ENCODE measurements at regions not wholly inside any gene's neighbourhood (a gene's known extent, or its start where the extent isn't known, plus 50 kb on each side); places are given as distances from the start of the nearest gene placed in this dataset.

DNA sequence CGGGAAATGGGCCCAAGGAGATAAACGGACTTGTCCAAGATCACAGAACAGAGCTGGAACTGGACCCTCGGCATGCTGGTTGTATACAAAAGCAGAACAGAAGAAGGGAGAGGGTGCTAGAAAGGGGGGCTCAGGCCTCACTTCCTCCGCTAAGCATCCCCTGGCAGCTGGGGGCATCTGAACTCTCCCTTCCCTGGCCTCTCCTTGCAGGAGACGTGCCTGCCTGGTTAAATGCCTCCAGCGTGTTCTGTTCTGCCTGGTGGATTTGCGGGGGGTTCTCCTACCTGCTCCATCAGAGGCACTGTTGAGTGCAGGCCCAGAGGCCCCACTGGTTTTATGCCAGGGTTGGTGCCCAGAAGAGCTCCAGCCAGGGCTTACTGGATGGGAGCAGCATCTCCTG, 124.7 kb downstream of the ZFP36L2 start:
- TF ChIP-seq, protein P1, sequence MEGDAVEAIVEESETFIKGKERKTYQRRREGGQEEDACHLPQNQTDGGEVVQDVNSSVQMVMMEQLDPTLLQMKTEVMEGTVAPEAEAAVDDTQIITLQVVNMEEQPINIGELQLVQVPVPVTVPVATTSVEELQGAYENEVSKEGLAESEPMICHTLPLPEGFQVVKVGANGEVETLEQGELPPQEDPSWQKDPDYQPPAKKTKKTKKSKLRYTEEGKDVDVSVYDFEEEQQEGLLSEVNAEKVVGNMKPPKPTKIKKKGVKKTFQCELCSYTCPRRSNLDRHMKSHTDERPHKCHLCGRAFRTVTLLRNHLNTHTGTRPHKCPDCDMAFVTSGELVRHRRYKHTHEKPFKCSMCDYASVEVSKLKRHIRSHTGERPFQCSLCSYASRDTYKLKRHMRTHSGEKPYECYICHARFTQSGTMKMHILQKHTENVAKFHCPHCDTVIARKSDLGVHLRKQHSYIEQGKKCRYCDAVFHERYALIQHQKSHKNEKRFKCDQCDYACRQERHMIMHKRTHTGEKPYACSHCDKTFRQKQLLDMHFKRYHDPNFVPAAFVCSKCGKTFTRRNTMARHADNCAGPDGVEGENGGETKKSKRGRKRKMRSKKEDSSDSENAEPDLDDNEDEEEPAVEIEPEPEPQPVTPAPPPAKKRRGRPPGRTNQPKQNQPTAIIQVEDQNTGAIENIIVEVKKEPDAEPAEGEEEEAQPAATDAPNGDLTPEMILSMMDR (conservative IDR thresholded peaks at IDR 0.05 in 1 of 2, IDR thresholded peaks at IDR 0.05 in 1 of 2; ENCODE audit: low read depth in 1 of 2, low read length in 2 of 2), result no peak
- no peak for TF ChIP-seq EZH2 (IDR thresholded peaks at IDR 0.05; ENCODE audit: low read length, missing control alignments)

DNA sequence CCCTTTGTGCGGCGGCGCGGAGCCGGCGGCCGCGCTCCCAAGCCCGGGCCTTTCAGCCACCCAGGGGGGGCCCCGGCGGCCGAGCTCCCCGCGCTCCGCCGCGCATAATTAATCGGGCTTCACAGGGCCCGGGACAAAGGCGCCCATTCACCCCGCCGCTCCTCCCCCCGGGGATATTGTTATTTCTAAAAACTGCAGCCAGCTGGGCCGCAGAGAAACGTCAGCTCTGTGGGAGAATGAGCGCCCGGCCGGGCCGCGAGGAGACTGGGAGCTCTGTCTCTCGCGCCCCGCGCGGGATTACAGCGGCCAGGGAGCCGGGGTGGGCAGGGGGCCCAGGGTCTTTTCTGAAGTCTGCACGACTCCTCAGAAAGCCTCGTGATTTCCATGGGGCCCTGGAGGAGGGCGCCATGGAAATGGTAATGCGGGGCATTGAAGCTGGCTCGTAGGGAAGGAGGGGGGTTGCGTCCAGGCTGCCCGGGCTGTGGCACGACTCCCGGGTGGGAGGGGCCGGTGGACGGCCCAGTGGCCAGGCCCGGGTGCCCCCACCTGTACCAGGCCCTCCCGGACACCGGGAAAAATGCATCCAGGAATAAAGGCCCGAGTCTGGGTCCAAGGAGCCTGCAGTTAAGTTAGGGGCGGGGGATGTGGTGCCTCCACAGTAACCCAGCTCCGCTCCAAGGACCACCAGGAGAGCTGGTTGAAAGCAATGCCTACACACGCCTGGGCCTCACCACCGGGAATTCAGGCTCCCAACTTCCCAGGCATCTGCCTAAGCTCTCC, 125.3 kb downstream of the ZFP36L2 start:
- Histone ChIP-seq H3K4me1 (ENCODE audit: control insufficient read depth, extremely low read depth, insufficient read depth, low read length) (peaks cover 23% of the 10 kb centered on the region), H3K27me3 (ENCODE audit: control insufficient read depth, insufficient read depth, low read length) (no peaks in the 10 kb centered on the region), H3K9ac (ENCODE audit: insufficient read depth, low read length) (peak overlapping the region; percentile 67), H3K4me2 (ENCODE audit: extremely low read depth, insufficient read depth, low read length) (no peak overlapping the region), H3K27ac (ENCODE audit: insufficient read depth, low read length) (peak overlapping the region; percentile 65), H3K36me3 (ENCODE audit: control insufficient read depth, insufficient read depth, low read length) (no peaks in the 10 kb centered on the region), H4K20me1 (ENCODE audit: control insufficient read depth, extremely low read depth, insufficient read depth, low read length) (no peaks in the 10 kb centered on the region), H2AFZ (ENCODE audit: low read length) (no peak overlapping the region), H3K79me2 (ENCODE audit: control insufficient read depth, insufficient read depth, low read length) (no peaks in the 10 kb centered on the region), H3K9me3 (ENCODE audit: control insufficient read depth, insufficient read depth, low read depth, low read length) (no peaks in the 10 kb centered on the region), H3K4me3 (replicated peaks in 1 of 4; ENCODE audit: control extremely low read depth in 1 of 4, insufficient read depth in 1 of 4, low read depth in 3 of 4, low read length in 4 of 4) (peak overlapping the region in 1 of 4 experiments; percentile 43)
- peak; percentile 60 to 74 for DNase-seq (ENCODE audit: low read depth in 2 of 2)
- TF ChIP-seq, protein P1 (conservative IDR thresholded peaks at IDR 0.05 in 1 of 2, IDR thresholded peaks at IDR 0.05 in 1 of 2; ENCODE audit: low read depth in 1 of 2, low read length in 2 of 2), result no peak
- TF ChIP-seq EZH2 (IDR thresholded peaks at IDR 0.05; ENCODE audit: low read length, missing control alignments), result no peak

More for the DNA sequence above, 124.7 kb downstream of the ZFP36L2 start:
- Histone ChIP-seq H3K4me3 (replicated peaks in 1 of 4; ENCODE audit: control extremely low read depth in 1 of 4, insufficient read depth in 1 of 4, low read depth in 3 of 4, low read length in 4 of 4) (peak overlapping the region in 1 of 4 experiments; percentile 4), H3K27me3 (ENCODE audit: control insufficient read depth, insufficient read depth, low read length) (no peaks in the 10 kb centered on the region), H2AFZ (ENCODE audit: low read length) (peak overlapping the region; percentile 59), H3K36me3 (ENCODE audit: control insufficient read depth, insufficient read depth, low read length) (no peaks in the 10 kb centered on the region), H3K4me1 (ENCODE audit: control insufficient read depth, extremely low read depth, insufficient read depth, low read length) (peaks cover 30% of the 10 kb centered on the region), H3K4me2 (ENCODE audit: extremely low read depth, insufficient read depth, low read length) (no peak overlapping the region), H4K20me1 (ENCODE audit: control insufficient read depth, extremely low read depth, insufficient read depth, low read length) (no peaks in the 10 kb centered on the region), H3K9ac (ENCODE audit: insufficient read depth, low read length) (no peak overlapping the region), H3K27ac (ENCODE audit: insufficient read depth, low read length) (peak overlapping the region; percentile 65), H3K9me3 (ENCODE audit: control insufficient read depth, insufficient read depth, low read depth, low read length) (no peaks in the 10 kb centered on the region), H3K79me2 (ENCODE audit: control insufficient read depth, insufficient read depth, low read length) (no peaks in the 10 kb centered on the region)
- no peak for DNase-seq (ENCODE audit: low read depth in 2 of 2)

DNA sequence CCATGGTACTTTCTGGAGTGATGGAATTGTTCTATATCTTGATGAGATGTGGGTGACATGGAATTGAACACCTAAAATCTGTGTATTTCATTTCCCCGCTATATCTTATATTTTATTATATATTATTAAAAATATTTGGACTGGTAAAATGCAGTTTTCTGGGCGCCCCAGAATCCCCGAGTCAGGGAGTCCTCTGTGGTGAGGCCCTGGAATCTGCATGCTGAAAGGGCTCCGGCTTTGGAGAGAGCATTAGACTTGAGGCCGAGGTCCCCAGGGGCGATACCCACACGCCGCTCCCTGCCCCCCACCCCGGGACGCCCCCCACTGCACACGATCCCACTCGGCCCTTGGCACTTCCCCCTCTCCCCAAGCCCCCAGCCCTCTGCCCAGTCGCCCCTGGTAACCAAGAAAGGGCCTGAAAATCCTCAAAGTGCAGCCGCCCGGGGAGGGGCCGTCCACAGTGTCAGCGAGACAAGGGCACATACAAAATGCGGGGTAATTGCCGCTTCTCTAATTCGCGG, 126.0 kb downstream of the ZFP36L2 start:
- Histone ChIP-seq H3K36me3 (ENCODE audit: control insufficient read depth, insufficient read depth, low read length) (no peaks in the 10 kb centered on the region), H3K9me3 (ENCODE audit: control insufficient read depth, insufficient read depth, low read depth, low read length) (no peaks in the 10 kb centered on the region), H3K27me3 (ENCODE audit: control insufficient read depth, insufficient read depth, low read length) (no peaks in the 10 kb centered on the region), H3K27ac (ENCODE audit: insufficient read depth, low read length) (peak overlapping the region; percentile 65), H3K4me3 (replicated peaks in 1 of 4; ENCODE audit: control extremely low read depth in 1 of 4, insufficient read depth in 1 of 4, low read depth in 3 of 4, low read length in 4 of 4) (peak overlapping the region in 1 of 4 experiments; percentile 43), H3K4me1 (ENCODE audit: control insufficient read depth, extremely low read depth, insufficient read depth, low read length) (peaks cover 18% of the 10 kb centered on the region), H3K9ac (ENCODE audit: insufficient read depth, low read length) (peak overlapping the region; percentile 67), H3K4me2 (ENCODE audit: extremely low read depth, insufficient read depth, low read length) (no peak overlapping the region), H2AFZ (ENCODE audit: low read length) (no peak overlapping the region), H3K79me2 (ENCODE audit: control insufficient read depth, insufficient read depth, low read length) (no peaks in the 10 kb centered on the region), H4K20me1 (ENCODE audit: control insufficient read depth, extremely low read depth, insufficient read depth, low read length) (no peaks in the 10 kb centered on the region)
- no peak for DNase-seq (ENCODE audit: low read depth in 2 of 2)
- TF ChIP-seq, protein P1 (conservative IDR thresholded peaks at IDR 0.05 in 1 of 2, IDR thresholded peaks at IDR 0.05 in 1 of 2; ENCODE audit: low read depth in 1 of 2, low read length in 2 of 2), result no peak
- TF ChIP-seq EZH2 (IDR thresholded peaks at IDR 0.05; ENCODE audit: low read length, missing control alignments), result no peak

All from fibroblast of lung (primary cell).